EH (cell line): ENCODE measurements at regions not wholly inside any gene's neighbourhood (a gene's known extent, or its start where the extent isn't known, plus 50 kb on each side); places are given as distances from the start of the nearest gene placed in this dataset.

Experiments
- DNase-seq: peaks from one replicate; pipeline ENCODE4 v3.0.0-alpha.2; 2015; ENCODE audit warnings: low read depth

DNA sequence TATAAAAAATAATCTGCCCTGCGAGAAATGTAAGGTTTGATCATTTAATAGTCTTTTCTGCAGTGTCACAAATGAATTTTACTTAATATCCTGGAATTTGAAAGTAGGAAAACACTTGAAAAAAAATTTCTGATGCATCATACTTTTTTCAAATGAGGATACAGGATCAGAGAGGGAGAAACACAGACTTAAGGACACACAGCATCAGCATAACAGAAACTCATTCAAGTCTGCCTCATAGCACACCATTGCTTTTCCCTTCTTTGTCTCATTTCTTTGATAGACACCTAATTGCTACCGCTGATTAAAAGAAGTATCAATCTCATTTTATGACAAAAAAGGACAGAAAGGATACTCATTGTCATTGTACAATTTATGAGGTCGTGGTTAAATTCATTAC lies 319.0 kb downstream of the TMEM114 start:
- DNase-seq: no peak

DNA sequence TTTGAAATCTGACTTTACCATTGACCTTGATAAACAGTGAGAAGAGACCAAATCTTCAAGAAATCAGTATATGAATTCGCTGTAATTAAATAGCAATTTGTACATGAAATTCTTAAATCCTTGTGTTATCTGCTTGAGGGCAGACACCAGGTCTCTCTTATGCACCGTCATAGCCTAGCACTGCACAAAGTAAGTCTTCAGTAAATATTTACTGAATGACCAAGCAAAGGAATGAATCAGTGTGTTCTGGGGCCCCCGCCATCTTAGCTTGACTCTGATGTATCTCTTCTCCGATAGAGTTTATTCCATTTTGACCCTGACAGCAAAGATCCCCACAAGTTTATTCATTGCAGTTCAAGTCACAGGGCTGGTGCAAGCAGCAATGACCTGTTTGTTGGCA lies 328.0 kb downstream of the TMEM114 start:
- no peak for DNase-seq

DNA sequence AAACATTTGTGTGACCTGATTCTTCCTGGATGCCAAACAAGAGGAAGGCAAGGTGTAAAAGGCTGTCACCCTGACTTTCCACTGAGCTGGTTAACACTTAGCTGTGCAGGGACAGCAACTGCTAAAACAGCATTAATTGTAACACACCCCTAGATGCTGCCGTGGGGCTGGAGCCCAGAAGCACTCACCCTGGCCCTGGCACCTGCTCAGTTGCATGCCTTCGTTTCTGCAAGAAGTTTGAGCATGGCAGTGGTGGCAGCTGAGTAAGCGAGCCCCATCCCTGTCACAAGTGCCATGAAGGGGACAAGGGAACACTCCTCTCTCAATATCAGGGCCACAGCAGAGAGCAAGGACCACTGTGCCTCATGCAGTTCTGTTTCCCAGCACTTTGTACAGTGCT lies 330.2 kb downstream of the TMEM114 start:
- no peak for DNase-seq

DNA sequence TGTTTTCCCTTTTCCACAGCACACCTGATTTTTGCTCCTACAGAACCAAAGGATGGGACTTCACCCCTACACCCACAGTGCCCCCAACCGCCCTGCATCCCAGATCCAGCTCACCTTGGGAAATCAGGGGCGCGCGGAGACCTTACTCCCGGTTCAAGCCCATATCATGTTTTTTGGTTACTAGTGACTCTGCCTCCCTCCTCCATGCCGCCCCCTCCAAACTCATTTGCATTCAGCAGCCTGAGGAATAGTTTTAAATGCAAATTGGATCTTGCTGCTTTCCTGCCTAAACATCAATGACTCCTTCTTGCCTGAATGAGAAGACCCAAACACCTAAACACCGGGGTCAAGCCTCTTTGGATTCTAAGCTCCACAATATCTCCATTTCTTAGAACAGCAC lies 331.8 kb downstream of the TMEM114 start:
- DNase-seq: no peak

DNA sequence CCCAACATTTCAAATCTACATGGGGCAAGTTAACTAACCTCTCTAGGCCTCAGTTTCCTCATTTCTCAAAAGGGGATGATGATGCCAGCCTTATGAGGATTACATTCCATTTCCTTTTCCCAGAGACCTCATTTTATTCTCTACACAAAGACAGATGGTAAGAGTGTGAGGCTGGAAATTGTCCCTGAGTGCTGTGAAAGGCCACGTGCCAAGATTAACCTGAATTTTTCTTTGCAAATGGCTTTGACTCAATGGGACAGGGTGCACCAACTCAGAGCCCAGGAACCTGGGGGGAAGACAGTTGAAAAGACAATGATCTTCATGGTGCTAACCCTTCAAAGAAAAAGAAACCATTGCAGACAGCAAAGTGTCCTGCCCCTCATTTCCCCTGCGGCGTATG lies 332.8 kb downstream of the TMEM114 start:
- no peak for DNase-seq

DNA sequence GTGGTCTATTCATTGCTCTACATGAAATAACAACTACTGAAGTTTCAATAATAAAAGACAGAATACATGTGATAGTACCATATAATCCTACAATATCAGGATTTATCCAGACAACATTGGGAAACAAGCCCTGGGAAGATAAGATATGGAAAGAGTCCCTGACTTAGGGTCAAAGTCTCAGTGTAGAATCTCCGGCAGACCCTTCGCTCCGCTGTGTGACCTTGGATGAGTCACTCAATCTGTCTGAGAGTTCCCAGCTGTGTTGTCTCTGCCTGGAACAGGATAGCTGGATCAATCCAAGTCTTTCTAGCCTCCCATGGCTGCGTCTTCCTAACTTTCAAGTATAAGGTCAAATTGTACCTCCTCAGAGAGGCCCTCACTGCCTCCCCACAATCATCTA lies 335.9 kb downstream of the TMEM114 start:
- DNase-seq: no peak

DNA sequence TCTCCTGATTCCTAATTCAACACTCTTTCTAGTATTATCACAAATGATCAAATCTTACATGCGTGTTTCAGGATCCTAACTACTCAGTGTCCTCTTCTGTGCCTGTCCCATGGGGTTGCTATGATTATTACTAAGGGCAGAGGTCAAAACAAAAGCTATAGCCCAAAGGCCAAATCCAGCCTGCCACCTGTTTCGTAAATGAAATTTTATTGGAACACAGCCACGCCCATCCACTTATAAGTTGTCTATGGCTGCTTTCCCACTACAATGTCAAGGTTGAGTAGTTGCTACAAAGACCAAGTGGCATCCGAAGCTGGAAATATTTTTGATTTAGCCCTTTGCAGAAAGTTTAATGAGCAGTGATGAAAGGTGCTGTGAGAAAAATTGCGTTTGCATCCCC lies 336.6 kb downstream of the TMEM114 start:
- DNase-seq: no peak

DNA sequence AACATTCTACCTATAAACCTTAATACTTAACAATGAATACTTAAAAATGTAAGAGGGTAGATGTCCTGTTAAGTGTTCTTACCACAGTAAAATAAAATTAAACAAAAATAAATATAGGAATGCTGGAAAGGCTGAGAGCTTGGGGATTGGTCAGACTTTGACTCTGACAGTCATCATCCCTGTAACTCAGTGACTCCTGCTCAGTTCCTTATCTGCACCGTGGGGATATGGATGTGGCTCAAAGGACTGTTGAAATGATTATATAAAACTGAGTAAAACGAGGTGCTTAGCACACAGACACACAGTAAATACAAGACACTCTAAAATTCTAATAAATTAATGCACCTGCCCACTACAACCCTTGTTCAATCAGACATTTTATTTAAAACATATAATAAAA lies 338.6 kb downstream of the TMEM114 start:
- DNase-seq: no peak

DNA sequence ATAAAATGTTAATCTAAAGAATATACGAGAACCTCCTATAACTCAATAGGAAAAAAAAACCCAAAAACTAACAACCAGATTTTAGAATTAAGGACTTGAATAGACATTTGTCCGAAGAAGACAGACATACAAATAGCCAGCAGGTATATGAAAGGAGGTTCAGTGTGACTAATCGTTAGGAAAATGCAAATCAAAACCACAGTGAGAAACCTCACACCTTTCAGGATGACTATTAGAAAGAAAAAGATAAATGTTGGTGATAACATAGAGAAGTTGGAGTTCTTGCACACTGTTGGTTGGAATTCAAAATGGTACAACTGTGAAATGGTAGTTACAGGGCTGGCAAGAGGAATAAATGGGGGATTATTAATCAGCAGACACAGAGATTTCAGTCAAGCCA lies 339.0 kb downstream of the TMEM114 start:
- DNase-seq: no peak

DNA sequence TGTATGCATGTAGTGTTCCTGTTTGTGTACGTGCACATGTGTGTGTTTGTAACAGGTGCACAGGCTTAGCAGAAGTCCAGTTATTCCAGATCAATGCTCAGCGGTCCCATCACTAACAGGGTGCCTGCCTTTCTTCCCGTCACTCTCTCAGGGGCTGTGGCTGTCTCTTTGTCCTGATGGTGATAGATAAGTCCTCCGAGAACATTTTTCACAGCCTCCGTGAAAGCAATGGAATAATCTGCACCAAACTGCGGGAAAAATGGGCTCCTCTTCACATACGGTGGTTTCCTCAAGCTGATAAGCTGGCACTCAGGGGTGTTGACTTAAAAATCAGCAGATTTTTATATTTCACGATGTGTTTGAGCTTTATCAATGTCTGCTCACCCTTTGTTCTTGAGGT lies 342.3 kb downstream of the TMEM114 start:
- no peak for DNase-seq

DNA sequence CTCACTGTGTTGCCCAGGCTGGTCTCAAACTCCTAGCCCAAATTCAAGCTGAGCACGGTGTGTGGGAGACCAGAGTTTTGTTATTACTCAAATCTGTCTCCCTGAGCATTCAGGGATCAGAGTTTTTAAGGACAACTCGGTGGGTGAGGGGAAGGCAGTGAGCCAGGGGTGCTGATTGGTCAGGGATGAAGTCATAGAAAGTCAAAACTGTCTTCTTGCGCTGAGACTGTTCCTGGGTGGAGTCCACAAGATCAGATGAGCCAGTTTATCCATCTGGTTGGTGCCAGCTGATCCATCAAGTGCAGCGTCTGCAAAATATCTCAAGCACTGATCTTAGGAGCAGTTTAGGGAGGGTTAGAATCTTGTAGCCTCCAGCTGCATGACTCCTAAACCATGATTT lies 346.3 kb downstream of the TMEM114 start:
- no peak for DNase-seq

DNA sequence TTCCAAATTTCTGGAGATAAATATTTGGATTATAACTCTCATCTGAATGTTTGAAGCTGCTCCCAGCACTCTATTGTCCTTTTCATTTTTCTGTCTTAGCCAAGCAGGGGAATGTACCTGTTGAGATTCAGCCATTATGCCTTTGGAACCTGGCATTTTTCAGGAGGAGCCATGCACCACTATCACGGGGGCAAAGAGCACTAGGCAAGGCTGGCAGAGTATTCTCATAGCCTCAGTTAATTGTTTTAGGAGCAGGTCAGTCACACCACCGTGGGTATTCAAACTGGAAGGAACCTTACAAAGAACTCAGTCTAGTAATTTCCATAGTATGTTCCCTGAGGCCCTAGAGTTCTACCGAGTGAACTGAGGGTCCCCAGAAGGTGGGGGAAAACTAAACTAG lies 348.9 kb downstream of the TMEM114 start:
- DNase-seq: no peak

DNA sequence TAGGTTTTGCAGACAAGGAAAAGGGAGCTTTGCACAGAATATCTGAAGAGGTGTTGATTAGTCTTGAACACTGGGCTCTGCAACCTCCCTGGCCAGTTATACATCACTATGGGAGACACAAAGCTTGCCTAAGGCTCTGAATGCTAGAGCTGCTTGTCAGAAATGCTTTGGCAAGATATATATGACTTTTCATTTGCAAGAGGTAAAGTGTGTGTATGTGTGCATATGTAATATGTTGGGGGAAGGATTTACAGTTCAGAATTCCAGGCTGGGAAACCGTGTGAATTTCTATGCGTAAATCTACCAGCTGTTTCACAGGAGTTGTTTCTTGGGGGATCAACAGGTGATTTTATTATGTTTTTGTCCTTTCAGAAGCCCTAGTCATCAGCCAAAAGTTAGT lies 350.9 kb downstream of the TMEM114 start:
- no peak for DNase-seq

DNA sequence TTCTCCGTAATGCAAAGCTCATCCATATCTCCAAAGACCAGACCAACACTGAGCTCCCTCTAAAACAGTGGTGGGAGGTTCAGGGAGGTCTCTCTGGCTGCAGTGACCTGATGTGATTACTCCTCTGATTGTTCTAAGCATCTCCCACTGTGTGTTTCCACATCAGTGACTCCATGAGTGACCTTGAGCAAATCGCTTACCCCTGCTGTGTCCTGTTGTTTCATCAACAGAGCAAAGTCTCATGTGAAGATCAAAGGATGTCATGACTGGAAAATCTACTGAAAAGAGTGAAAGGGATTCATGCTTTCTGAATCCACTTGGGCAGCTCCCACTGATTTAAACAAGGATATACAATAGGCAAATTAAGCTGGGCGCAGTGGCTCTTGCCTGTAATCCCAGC lies 352.9 kb downstream of the TMEM114 start:
- no peak for DNase-seq

DNA sequence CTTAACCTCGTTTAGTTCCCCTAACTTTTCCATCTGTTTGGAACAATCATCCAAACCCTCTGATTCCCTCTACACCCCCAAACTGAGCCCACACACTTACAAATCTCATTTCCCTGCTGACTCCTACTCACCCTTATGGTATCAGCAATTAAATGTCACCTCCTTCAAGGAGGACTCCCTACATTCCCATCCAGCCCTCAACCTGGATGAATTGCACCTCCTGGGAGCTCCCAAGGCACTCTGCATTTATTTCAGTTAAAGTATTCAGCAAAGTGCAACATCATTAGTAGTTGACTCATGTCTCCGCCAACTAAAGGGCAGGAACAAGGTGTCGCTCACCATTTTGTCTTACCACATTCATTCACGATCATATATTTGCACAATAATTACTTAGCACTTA lies 353.5 kb downstream of the TMEM114 start:
- no peak for DNase-seq

DNA sequence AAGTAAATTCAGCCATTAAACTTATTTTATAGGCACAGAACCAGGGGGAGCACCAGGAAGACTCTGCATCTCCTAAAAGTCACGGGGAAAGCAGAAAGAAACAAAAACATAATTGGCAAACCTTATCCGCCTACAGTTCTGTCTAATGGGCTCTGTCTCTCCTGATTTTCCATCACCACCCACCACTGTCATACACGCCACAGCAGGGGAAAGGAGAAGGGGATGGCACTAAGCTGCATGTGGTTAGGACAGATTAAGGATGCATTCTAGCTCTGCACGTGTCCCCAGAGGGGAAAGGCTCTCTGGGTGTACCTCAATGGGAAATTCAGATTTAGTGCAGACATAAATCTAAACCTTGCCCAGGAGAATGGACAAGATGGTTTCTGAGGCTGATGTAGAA lies 359.8 kb downstream of the TMEM114 start:
- DNase-seq: no peak

DNA sequence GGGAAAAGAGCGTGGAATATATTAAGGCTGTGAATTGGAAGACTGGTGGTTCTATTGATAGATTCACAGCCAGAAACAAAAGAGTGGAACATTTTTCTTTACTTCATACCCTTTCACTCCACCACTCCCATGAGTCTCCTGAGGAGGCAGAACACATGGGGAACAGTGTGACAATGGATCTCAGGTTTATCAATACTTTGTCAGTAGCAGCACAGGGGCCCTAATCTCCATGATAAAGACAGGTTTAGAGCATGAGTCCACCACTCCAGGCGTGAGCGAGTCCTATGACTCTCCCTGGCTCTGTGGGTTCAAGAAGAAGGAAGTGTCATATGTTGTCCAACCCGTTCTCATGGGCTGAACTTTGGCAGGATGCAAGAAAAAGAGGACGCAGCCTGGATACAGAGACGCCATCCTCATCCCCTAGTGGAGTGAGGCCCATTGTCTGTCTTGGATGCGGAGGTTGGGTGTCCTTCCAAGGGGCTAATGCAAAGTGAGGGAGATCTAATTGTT lies 361.2 kb downstream of the TMEM114 start:
- DNase-seq: no peak

DNA sequence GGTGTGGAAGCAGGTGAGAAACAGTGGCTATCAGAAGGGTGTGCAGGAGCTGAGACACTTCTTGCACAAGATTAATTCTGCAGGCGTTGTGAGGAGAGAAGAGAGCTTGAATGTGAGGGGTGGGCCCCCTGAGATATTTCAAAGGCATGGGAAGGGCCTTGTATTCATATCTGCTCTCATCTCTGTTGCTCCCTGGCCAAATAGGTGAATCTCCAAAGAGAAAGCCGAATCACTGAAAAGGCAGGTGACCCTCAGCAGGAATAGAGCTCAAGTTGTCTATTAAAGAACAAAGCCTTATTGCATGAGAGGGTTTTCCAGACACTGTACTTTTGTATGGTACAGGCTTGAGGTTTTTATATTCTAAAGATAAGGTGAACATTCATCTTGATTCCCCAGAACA lies 373.1 kb downstream of the TMEM114 start:
- DNase-seq: no peak

DNA sequence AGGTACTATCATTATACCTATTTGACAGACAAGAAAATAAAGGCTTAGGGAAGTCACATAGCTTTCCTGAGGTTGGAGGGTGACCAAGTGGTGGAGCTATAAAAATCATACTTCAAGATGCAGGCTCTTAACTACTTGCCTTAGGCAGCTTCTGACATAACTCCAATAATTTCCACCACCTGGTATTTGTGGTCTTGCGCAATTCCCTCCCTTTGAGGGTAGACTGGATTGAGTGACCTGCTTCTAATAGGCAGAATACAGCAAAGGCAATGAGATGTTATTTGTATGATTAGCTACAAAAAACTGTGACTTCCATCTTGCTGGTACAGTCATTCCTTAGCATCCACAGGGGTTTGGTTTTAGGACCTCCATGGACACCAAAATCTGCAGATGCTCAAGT lies 385.5 kb downstream of the TMEM114 start:
- no peak for DNase-seq

DNA sequence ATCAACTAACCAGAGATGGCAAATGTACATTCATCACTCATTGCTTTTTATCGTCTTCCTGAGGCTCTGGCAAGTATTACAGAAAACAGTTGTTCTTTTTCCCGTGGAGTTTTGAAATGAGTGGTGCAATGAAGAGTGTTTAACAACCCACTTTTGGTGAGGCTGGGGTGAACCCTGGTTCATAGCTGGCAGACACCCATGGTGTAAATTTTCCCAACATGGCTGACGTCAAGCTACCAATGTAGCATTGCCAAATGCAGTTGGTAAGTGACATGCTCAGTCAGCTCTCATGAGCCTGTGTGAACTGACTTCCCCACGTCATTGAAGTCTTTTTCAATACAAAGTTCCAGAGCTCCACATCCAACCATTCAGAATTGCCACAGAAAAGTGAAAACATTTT lies 386.2 kb downstream of the TMEM114 start:
- no peak for DNase-seq

DNA sequence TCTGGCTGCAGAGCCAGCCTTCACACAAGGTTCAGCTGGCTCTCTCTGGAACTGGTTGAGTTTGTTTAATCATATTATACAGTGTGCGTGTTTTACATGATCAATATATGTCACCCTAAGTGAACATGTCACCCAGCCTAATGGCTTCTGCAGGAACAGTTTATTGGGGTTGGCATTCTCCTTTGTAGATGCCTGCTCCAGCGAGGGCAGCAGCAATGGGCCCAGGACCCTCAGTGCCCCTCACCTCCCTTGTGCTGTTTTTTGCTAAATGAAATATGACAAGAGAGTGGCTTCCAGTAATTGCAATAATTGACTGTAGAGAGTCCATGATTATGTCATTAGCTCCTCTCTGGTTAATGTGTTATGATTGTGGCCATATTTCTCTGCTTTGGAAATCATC lies 387.2 kb downstream of the TMEM114 start:
- no peak for DNase-seq

DNA sequence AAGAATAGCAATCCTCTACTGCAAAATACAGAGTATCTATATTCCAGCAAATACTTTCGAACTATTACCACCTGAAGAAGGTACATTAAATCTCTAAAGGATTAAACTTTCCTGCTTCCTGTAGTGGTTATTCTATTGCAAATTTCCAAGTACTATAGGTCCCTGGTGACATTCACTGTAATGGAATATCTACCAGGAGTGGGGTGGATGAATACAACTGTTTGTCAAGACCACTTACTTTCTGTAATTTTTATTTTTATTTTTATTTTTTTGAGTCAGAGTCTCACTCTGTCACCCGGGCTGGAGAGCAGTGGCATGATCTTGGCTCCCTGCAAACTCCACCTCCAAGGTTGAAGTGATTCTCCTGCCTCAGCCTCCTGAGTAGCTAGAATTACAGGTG lies 389.5 kb downstream of the TMEM114 start:
- DNase-seq: no peak

DNA sequence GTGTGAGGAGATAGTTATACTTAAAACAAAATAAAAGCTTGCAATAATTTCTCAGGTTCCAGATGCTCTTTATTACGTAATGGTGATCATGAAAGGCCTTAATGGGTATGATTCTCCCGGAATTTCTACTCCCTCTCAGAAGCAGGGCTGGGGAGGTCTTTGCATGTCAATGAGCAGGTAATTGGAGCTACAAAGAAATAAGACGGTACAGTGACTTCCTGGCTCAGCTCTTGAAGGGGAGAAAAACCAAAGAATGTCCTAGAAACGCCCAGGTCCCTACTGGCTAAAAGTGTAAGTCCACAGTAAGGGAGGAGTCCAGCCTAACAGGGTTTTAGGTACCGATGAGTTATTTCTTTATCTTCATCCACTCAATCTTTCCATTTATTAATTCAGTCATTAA lies 390.9 kb downstream of the TMEM114 start:
- DNase-seq: no peak

DNA sequence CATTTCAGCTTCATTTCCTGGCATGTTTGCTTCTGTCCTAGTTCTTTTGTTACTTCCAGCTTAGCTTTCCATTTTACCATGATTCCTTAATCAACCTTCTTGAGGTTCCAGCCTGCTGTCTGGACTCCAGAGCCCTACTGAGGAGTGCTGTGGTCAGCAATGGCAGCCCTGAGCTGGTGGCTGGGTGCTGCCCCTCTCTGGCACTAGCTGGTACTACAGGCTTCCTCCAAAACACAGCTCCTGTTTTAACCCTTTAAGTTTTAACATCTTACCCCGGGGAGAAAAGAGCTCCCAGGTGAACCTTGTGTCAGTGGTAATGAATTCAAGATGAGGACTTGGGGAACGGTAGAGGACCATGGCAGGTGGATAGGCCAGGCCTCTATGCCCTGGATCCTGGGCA lies 395.5 kb downstream of the TMEM114 start:
- DNase-seq: no peak

DNA sequence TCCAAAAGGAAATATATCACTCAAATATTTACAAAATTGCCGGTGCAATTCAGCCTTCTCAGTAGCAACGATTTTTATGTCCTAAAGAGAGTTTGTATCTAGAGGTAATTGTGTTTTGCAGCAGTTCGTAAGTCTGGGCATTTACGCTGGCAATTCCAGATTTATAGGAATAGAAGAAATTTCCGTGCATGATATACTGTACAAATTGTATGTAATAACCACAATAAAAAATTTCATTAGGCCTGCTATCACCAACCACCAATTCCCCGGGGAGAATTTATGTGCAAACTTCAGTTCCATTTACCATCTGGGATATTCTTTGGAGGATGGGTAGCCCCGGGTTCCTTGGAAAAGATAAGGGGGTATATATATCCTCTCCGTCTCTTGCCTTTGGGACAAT lies 401.5 kb downstream of the TMEM114 start:
- no peak for DNase-seq
